ENCODE measurements at regions not wholly inside any gene's neighbourhood (a gene's known extent, or its start where the extent isn't known, plus 50 kb on each side); places are given as distances from the start of the nearest gene placed in this dataset.
A peak's percentile ranks its signal among the peaks of the same experiment; 100 is the strongest.

GRCh38 chr16:51201604-51202003, 50.5 kb upstream of the SALL1 start:
- Histone ChIP-seq H3K9ac (ENCODE audit: low read length) (no peak overlapping the region), H3K9me3 (ENCODE audit: control insufficient read depth in 1 of 2, insufficient read depth in 1 of 2, low read depth in 1 of 2, low read length in 2 of 2) (peaks cover 0 to 11% of the 10 kb centered on the region in 2 experiments; a peak in 2 of 4 replicates), H4K20me1 (ENCODE audit: insufficient read depth) (no peaks in the 10 kb centered on the region), H2AFZ (ENCODE audit: low read depth, low read length, poor library complexity, severe bottlenecking) (no peak overlapping the region), H3K27ac (ENCODE audit: low read depth, low read length) (no peak overlapping the region), H3K36me3 (ENCODE audit: control insufficient read depth in 1 of 2, insufficient read depth in 2 of 2, low read length in 2 of 2) (no peaks in the 10 kb centered on the region), H3K79me2 (ENCODE audit: insufficient read depth, low read length) (no peaks in the 10 kb centered on the region), H3K4me2 (ENCODE audit: low read length) (no peak overlapping the region), H3K4me3 (replicated peaks in 1 of 2; ENCODE audit: low read depth in 1 of 2, low read length in 2 of 2) (no peak overlapping the region), H3K27me3 (ENCODE audit: insufficient read depth, low read length) (no peaks in the 10 kb centered on the region), H3K4me1 (ENCODE audit: control insufficient read depth in 1 of 2, insufficient read depth in 2 of 2, low read length in 2 of 2) (no peaks in the 10 kb centered on the region), H3K9me2 (ENCODE audit: insufficient read depth) (no peaks in the 10 kb centered on the region)
- TF ChIP-seq REST (IDR thresholded peaks at IDR 0.05; ENCODE audit: low read depth) (no peak), CTCF (IDR thresholded peaks at IDR 0.05 in 2 of 3, conservative IDR thresholded peaks at IDR 0.05 in 1 of 3; ENCODE audit: borderline replicate concordance in 1 of 3, insufficient read depth in 1 of 3, low read depth in 2 of 3, low read length in 2 of 3) (peak in 1 of 3 experiments; percentile 13; a peak in 1 of 6 replicates)
- intact Hi-C loops (cut with micrococcal nuclease), result no loop called here
- ChIA-PET RAD21 (ENCODE audit: low non-redundant PET in 1 of 2, low total read pairs in 2 of 2, uncharacterized antibody in 2 of 2, unreplicated experiment in 2 of 2) (no interaction called here), POLR2A (no interaction called here), CTCF (no interaction called here)
- DNase-seq (ENCODE audit: low read depth, low spot score) (no peak), ATAC-seq (no peak)
- no TSS peak for BruUV-seq (replicated peaks)
